Endothelial cell of umbilical vein (primary cell): ENCODE measurements at regions not wholly inside any gene's neighbourhood (a gene's known extent, or its start where the extent isn't known, plus 50 kb on each side); places are given as distances from the start of the nearest gene placed in this dataset.

Experiments used
- BruUV-seq: library from RNA; stranded (reverse); fragments of 400-500 nt; replicated peaks from 2 replicates; lab custom pipeline; 2021; lab: Mats Ljungman, UMichigan
- CTCF ChIA-PET: fragments of 300-600, 350-600 bp; sonication (Branson Sonifier 250); formaldehyde crosslinking; loops from one replicate; lab custom pipeline; 2021; ENCODE audit warnings: antibody characterized with exemption, inconsistent platforms; lab: Charles Lee
- POLR2A ChIA-PET: fragments of 300-600, 350-600 bp; sonication (Branson Sonifier 250); formaldehyde crosslinking; loops from one replicate; lab custom pipeline; 2021; ENCODE audit warnings: antibody characterized with exemption, inconsistent platforms; lab: Charles Lee
- DNase-seq: peaks from one replicate; pipeline ENCODE4 v3.0.0-alpha.2; 2011; ENCODE audit warnings: low read depth, low spot score
- FAIRE-seq: peaks from 2 replicates; lab custom pipeline; 2011; peaks lifted over from hg19 to GRCh38; lab: Jason Lieb, UNC
- H2AFZ ChIP-seq: 2 replicates; pipeline ENCODE4 v1.6.0; 2012; ENCODE audit warnings: low read depth, low read length, control low read depth, inconsistent platforms
- H3K27ac ChIP-seq: 2 replicates; pipeline ENCODE4 v1.5.1; 2011; ENCODE audit warnings: low read depth, mild to moderate bottlenecking, control low read depth, low read length, moderate library complexity; ENCODE audit not compliant: insufficient read depth
- H3K27me3 ChIP-seq, 2 experiments: 2 replicates each; pipeline versions ENCODE4 v1.6.0 to v1.6.1; 2011; ENCODE audit warnings: low read length in 2 of 2, mixed read lengths in 1 of 2; ENCODE audit not compliant: control insufficient read depth in 2 of 2, insufficient read depth in 2 of 2
- H3K36me3 ChIP-seq, 2 experiments: 2 replicates in 1 of 2; 3 replicates in 1 of 2; pipeline ENCODE4 v1.5.1; 2011; ENCODE audit warnings: low read length in 2 of 2, mild to moderate bottlenecking in 1 of 2, moderate library complexity in 1 of 2; ENCODE audit not compliant: control insufficient read depth in 2 of 2, insufficient read depth in 2 of 2; ENCODE audit errors: extremely low read depth in 1 of 2
- H3K4me1 ChIP-seq: 3 replicates; pipeline ENCODE4 v1.5.1; 2011; ENCODE audit warnings: mild to moderate bottlenecking, low read length; ENCODE audit not compliant: control insufficient read depth, insufficient read depth; ENCODE audit errors: extremely low read depth
- H3K4me2 ChIP-seq: 2 replicates; pipeline ENCODE4 v1.6.1; 2011; ENCODE audit warnings: low read length, control low read depth, mixed read lengths; ENCODE audit not compliant: insufficient read depth
- H3K4me3 ChIP-seq, 3 experiments: fragments of 200-600 bp in 1 of 3; sonication (generic), shearing (Covaris generic) in 1 of 3; replicated peaks in 1 of 3; 2 replicates each; pipeline ENCODE4 v1.5.1; 2011 to 2016; ENCODE audit warnings: control low read depth in 3 of 3, low read length in 3 of 3, mild to moderate bottlenecking in 2 of 3, inconsistent platforms in 1 of 3, low read depth in 1 of 3, moderate library complexity in 1 of 3; ENCODE audit not compliant: insufficient read depth in 1 of 3
- H3K79me2 ChIP-seq: 2 replicates; pipeline ENCODE4 v1.6.0; 2012; ENCODE audit warnings: low read length, inconsistent platforms; ENCODE audit not compliant: control insufficient read depth, insufficient read depth
- H3K9ac ChIP-seq: replicated peaks from 2 replicates; pipeline ENCODE3; 2011; ENCODE audit warnings: low read length, control low read depth; ENCODE audit not compliant: insufficient read depth; ENCODE audit errors: extremely low read depth
- H3K9me1 ChIP-seq: replicated peaks from 3 replicates; pipeline ENCODE4 v1.6.0; 2011; ENCODE audit warnings: mild to moderate bottlenecking, low read length; ENCODE audit not compliant: control insufficient read depth, insufficient read depth; ENCODE audit errors: extremely low read depth
- H3K9me3 ChIP-seq: replicated peaks from 2 replicates; pipeline ENCODE4 v1.5.1; 2012; ENCODE audit warnings: low read length, inconsistent platforms; ENCODE audit not compliant: control insufficient read depth, insufficient read depth
- H4K20me1 ChIP-seq: replicated peaks from 2 replicates; pipeline ENCODE3; 2011; ENCODE audit warnings: mild to moderate bottlenecking, low read length; ENCODE audit not compliant: control insufficient read depth, insufficient read depth; ENCODE audit errors: extremely low read depth
- CTCF ChIP-seq, 2 donors: IDR thresholded peaks; 1 replicate in 1 of 2; 2 replicates in 1 of 2; pipeline ENCODE4 v1.5.1; 2011; ENCODE audit warnings: low read length in 2 of 2, mild to moderate bottlenecking in 2 of 2, moderate library complexity in 2 of 2, control low read depth in 1 of 2, inconsistent platforms in 1 of 2, low read depth in 1 of 2; ENCODE audit not compliant: insufficient read depth in 1 of 2; ENCODE audit errors: extremely low read depth in 1 of 2
- EZH2 ChIP-seq: IDR thresholded peaks from 2 replicates; pipeline ENCODE4 v1.6.1; 2012; ENCODE audit warnings: borderline replicate concordance, low read depth, mild to moderate bottlenecking, moderate library complexity, low read length, inconsistent platforms; ENCODE audit not compliant: severe bottlenecking
- FOS ChIP-seq: IDR thresholded peaks from 2 replicates; pipeline ENCODE4 v1.6.1; 2011; ENCODE audit warnings: mild to moderate bottlenecking, low read length, moderate library complexity, borderline replicate concordance; ENCODE audit not compliant: insufficient read depth
- GATA2 ChIP-seq: IDR thresholded peaks from 2 replicates; pipeline ENCODE4 v1.7.0; 2011; ENCODE audit warnings: low read depth, mild to moderate bottlenecking, moderate library complexity, mixed read lengths, low read length; ENCODE audit not compliant: insufficient read length, insufficient read depth
- JUN ChIP-seq: IDR thresholded peaks from 2 replicates; pipeline ENCODE4 v1.6.1; 2011; ENCODE audit warnings: borderline replicate concordance, low read depth; ENCODE audit not compliant: insufficient read length, insufficient read depth
- MAX ChIP-seq: IDR thresholded peaks from 2 replicates; pipeline ENCODE4 v1.6.1; 2011; ENCODE audit not compliant: insufficient read depth, insufficient read length
- MYC ChIP-seq: IDR thresholded peaks from one replicate; pipeline ENCODE4 v1.6.1; 2011; ENCODE audit warnings: mild to moderate bottlenecking, low read depth, low read length
- POLR2A ChIP-seq: IDR thresholded peaks from 2 replicates; pipeline ENCODE4 v1.6.1; 2012; ENCODE audit warnings: low read depth, mild to moderate bottlenecking, control low read depth, low read length
- POLR2AphosphoS5 ChIP-seq: IDR thresholded peaks from 2 replicates; pipeline ENCODE4 v1.6.1; 2012; ENCODE audit warnings: low read depth, mild to moderate bottlenecking, control low read depth, low read length, moderate library complexity; ENCODE audit not compliant: insufficient read depth
- dilution Hi-C: fragments of 300-500 bp; cut with MboI; formaldehyde crosslinking; loops from one replicate; pipeline ENCODE4 v1.15.0; 2019; ENCODE audit warnings: low sequenced_read_pairs; ENCODE audit not compliant: extremely low pct_ligation_motif_present
- intact Hi-C: fragments of 100-400 bp; cut with micrococcal nuclease; formaldehyde crosslinking; loops from one replicate; pipeline ENCODE4 v1.10.0; 2022

GRCh38 chr18:2392446-2392845, 178.9 kb downstream of the METTL4 start:
- no peaks in the 10 kb centered on the region for H3K27me3 ChIP-seq
- FAIRE-seq = no peak
- intact Hi-C loops = no loop called here
- POLR2A ChIA-PET = no interaction called here
- no peaks in the 10 kb centered on the region for H4K20me1 ChIP-seq
- H3K4me3 ChIP-seq = no peak overlapping the region
- no peak for TF ChIP-seq JUN
- no peak for TF ChIP-seq MAX
- no peak for TF ChIP-seq GATA2
- TF ChIP-seq FOS = no peak
- TF ChIP-seq CTCF (IDR thresholded peaks at IDR 0.05; ENCODE audit: extremely low read depth in 1 of 2, insufficient read depth in 1 of 2, low read depth in 1 of 2, low read length in 2 of 2) = no peak
- no peak for TF ChIP-seq POLR2AphosphoS5
- no peak for TF ChIP-seq EZH2
- no peak for TF ChIP-seq POLR2A
- no peak for TF ChIP-seq MYC
- H3K4me2 ChIP-seq = no peak overlapping the region
- no peak overlapping the region for H3K27ac ChIP-seq
- H3K4me1 ChIP-seq = no peaks in the 10 kb centered on the region
- CTCF ChIA-PET = interaction anchor here (1.0 to 1.5 kb wide), 3 partner anchors 11 to 58 kb away, joined by 3 to 4 read pairs (median 4); no protein-coding TSS in a partner anchor
- DNase-seq = no peak
- no peaks in the 10 kb centered on the region for H3K79me2 ChIP-seq
- dilution Hi-C loops = no loop called here
- H3K9me1 ChIP-seq = no peaks in the 10 kb centered on the region
- H2AFZ ChIP-seq = no peak overlapping the region
- no peaks in the 10 kb centered on the region for H3K36me3 ChIP-seq
- no peaks in the 10 kb centered on the region for H3K9me3 ChIP-seq
- no TSS peak for BruUV-seq
- no peak overlapping the region for H3K9ac ChIP-seq
